Testis (tissue), 2 donors: ENCODE measurements at regions not wholly inside any gene's neighbourhood (a gene's known extent, or its start where the extent isn't known, plus 50 kb on each side); places are given as distances from the start of the nearest gene placed in this dataset.

ENCODE experiments used
- POLR2A ChIP-seq: fragments of 450-650 bp; IDR thresholded peaks from one replicate; pipeline ENCODE4 v1.6.1; 2017; ENCODE audit warnings: antibody characterized with exemption, mild to moderate bottlenecking, moderate library complexity
- TF ChIP-seq, protein P1 (sequence below), 3 experiments: fragments of 450-650 bp in 2 of 3; fragments of 200-600 bp in 1 of 3; sonication (generic) in 1 of 3; IDR thresholded peaks; one replicate each; pipeline ENCODE4 v1.5.1; 2016 to 2019; ENCODE audit warnings: antibody characterized with exemption in 3 of 3, mild to moderate bottlenecking in 2 of 3, moderate library complexity in 1 of 3

DNA sequence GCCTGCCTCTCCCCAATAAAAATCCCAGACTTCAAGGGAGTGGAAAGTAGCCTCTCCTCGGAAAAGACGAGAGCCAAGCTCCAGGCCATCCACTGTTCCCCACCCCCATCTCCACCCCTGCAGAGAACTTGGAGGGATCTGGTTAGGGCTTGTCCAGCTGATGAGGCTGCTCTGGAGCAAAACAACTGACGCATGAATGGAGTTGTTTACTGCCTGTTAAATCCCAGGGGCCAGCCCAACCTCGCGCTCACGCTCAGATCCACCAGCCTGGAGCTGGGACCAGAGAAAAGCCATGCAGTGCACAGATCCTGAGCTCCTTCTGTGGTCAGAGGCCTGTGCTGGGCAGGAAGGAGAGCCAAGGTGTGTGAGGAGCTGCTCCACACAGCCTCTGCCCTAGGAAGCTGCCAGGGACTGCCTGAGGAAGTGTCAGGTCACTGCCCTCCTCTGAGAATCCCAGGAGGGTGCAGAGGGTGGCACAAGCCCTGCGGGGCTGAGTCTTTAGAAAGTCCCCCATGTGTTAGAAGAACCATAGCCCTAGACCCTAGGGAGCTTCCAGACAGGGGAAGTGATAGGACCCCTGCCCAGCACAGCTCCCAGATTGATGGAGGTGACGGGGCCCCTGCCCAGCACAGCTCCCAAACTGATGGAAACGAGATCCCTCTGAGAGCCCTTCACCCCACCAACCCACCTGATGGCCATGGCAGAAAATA is 109.0 kb upstream of the IPO9 start:
- TF ChIP-seq, protein P1, sequence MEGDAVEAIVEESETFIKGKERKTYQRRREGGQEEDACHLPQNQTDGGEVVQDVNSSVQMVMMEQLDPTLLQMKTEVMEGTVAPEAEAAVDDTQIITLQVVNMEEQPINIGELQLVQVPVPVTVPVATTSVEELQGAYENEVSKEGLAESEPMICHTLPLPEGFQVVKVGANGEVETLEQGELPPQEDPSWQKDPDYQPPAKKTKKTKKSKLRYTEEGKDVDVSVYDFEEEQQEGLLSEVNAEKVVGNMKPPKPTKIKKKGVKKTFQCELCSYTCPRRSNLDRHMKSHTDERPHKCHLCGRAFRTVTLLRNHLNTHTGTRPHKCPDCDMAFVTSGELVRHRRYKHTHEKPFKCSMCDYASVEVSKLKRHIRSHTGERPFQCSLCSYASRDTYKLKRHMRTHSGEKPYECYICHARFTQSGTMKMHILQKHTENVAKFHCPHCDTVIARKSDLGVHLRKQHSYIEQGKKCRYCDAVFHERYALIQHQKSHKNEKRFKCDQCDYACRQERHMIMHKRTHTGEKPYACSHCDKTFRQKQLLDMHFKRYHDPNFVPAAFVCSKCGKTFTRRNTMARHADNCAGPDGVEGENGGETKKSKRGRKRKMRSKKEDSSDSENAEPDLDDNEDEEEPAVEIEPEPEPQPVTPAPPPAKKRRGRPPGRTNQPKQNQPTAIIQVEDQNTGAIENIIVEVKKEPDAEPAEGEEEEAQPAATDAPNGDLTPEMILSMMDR (IDR thresholded peaks at IDR 0.05) = no peak
- no peak for TF ChIP-seq POLR2A
